ENCODE measurements at regions not wholly inside any gene's neighbourhood (a gene's known extent, or its start where the extent isn't known, plus 50 kb on each side); places are given as distances from the start of the nearest gene placed in this dataset.

DNA sequence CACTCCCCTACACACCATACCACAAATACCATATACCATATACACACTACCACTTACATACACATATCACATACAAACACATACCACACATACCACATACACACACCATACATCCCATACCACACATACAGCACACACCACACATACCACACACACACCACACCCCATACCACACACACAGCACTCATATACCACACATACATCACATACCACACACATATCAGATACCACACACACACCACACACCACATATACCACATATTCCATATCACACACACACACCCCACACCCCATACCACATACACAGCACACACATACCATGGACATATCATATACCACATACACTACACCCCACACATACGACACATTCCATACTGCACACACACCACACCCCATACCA is 276.6 kb downstream of the GADD45G start:
- no peak for DNase-seq (ENCODE audit: low spot score)

- no peak for DNase-seq (ENCODE audit: low spot score)
Observed at GRCh38 chr9:89882930-89883361, 278.1 kb downstream of the GADD45G start.

DNA sequence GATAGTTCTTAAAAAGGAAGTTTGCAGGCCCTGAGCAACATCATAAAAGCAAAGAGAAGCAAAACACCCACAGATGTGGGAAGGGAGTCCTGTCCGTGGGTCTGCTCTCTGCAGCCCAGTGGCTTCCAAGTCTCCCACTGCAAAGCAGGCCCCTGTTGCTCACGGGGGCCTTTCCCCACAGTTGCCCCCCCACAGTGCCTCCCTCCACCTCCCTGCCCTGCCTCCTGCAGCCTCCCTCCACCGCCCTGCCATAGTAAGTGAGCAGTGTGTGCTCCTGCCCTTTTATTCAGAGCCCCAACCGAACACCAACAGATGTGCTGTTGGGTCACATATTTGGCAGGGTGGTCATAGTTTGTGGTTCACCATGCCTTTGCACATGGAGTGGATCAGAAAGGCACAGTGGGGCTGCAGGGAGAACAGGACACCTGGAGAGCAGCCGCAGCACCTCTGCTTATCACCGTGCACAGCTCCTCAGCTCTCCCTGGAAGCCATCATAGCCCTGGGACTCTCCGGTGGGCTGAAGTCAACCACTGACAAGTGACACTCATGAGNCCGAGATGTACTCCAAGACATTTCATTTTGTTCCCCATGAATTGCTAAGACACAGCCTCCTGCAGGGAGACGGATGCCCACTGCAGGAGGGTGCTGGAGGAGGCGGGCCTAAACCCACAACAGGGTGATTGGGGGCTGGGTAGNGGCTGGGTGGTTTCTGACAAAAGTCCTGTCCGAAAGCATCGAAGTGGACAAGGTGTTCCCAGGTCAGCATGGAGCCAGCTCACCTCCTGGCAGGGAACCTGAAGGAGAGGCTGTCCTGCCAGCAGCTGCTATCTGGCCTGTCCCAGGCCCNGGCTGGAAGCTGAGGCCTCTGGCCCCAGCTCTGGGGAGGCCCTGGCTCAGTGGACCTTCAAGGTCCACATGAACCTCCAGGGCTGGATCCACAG is 278.9 kb downstream of the GADD45G start:
- DNase-seq (ENCODE audit: low spot score), result no peak

- no peak for DNase-seq (ENCODE audit: low spot score)
Observed at GRCh38 chr9:89884356-89885083, 279.7 kb downstream of the GADD45G start.

- no peak for DNase-seq (ENCODE audit: low spot score)
Observed at GRCh38 chr9:89885156-89885555, 280.3 kb downstream of the GADD45G start.

- no peak for DNase-seq (ENCODE audit: low spot score)
Observed at GRCh38 chr9:89886281-89886700, 281.5 kb downstream of the GADD45G start.

- DNase-seq (ENCODE audit: low spot score), result no peak
Observed at GRCh38 chr9:89887286-89887685, 282.5 kb downstream of the GADD45G start.

DNA sequence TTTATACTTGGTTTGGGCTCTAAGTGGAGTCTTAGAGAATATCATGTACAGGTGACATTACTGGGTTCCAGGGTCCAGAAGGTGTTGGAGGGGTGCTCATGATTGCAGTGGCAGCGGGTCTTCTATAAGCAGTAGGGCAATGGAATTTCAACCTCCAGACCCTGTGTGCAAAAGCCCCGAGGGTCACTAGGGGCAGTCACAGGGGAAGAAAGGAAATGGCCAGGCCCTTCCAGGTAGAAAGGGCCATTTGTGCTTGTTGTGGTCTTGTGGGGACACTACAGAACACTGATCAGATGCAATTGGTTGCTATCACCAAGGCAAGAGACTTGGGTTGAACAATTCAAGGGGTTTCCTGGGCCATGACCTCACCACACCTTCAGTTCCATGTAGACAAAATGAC is 283.4 kb downstream of the GADD45G start:
- no peak for DNase-seq (ENCODE audit: low spot score)

DNA sequence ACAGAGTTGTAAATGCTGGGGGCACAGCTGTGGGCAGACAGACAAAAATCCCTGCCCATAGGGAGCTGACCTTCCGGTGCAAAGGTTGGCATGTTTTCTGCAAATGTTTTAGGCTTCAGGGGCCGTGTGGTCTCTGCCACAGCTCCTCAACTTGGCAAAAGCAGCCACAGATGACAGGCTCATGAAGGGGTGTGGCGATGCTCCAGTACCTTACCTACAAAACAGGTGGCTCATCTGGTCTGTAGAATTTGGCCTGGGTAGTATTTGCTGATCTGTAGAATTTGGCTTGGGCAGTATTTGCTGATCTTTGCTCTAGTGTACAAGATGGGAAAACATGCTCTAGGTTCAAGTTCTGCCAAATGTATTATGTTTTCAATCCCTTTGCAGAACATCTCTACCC is 283.9 kb downstream of the GADD45G start:
- DNase-seq (ENCODE audit: low spot score), result no peak

DNA sequence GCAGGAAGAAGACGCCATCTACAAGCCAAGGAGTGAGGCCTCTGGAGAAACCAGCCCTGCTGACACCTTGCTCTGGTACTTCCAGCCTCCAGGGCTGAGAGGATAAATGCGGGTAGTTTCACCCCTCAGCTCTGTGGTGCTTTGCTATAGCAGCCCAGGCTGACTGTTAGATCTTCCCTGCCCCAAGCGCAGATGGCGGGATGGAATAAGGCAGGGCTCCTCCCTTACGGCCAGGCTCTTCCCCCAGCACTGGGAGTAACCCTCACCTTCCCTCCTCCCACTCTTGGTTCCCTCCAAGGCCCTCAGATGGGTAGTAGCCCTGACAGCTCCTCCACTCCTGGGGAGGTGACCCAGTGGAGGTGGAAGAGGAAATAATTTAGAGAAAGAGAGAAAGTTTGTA is 285.1 kb downstream of the GADD45G start:
- no peak for DNase-seq (ENCODE audit: low spot score)

DNA sequence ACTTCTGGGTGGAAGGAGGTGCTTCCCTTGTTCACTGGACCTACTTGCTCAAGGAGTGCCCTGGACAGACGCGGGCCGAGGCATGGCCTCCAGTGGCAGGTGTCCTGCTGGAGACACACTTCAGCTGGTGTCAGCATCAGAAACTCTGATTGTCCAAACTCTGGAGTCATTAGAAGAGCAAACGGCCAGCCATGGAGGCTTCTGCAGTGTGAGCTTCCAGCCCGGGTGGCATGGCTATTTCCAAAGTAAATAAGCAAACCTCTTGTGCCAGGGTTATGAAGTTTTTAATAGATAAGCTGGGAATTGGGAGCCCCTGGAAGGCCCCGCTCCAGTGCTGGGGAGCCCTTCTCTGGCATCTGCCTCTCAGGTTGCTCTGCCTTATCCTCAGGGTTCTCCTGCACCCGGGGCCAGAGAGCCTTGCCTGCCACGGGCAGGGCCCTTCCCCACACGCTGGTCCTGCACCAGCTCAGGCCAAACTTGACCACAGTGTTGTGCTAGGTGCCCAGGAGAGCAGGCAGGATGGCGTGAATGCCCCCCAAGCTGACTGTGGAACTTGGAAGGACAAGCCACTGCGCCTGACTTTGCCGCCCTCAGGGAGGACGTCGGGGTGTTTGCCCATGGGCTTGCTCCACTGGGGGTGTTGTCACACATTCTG is 285.6 kb downstream of the GADD45G start:
- no peak for DNase-seq (ENCODE audit: low spot score)

DNA sequence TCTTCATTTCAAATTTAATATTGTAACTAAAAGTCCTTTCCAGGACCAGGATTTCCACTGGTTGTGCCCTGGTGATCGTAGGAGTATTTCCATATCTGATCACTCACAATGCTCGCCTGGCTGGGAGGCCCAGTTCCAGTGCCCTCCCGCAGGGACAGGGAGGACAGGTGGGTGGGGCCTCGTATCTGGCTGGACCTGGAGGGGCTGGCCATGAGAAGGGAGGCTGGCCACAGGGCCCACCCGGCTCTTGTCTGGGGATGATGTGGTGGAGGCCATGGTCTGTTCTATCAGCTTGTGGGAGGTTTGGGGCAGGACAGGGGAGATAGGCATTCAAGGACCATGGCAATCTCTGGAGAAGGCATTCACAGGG is 286.4 kb downstream of the GADD45G start:
- no peak for DNase-seq (ENCODE audit: low spot score)

GRCh38 chr9:89891591-89892304 is 286.9 kb downstream of the GADD45G start:
- DNase-seq (ENCODE audit: low spot score), result no peak

GRCh38 chr9:89892920-89893319 is 288.1 kb downstream of the GADD45G start:
- DNase-seq (ENCODE audit: low spot score), result no peak

GRCh38 chr9:89893886-89894285 is 289.1 kb downstream of the GADD45G start:
- no peak for DNase-seq (ENCODE audit: low spot score)

DNA sequence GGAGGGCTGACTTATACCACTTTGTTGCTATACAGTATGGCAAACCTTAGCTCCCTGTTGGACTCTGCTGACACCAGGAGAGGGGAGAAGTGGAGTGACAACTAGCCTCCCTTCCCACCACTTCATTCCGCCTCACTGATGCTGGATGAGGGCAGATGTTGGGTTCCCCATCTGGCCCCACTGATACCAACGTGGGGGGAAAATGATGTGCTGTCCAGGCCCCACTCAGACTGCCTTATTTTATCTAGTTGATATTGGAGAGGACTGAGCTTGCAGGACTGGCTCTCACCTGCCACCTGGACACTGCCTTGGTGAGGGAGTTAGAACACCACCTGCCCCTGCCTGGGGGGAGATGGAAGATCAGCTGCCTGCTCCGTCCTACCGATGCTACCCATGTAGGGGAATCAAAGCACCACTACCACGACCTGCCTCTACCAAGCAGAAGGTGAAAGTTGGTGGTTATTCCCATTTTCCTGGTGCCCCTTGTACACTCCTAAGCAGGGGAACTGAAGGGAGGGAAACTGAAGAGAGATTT is 292.1 kb downstream of the GADD45G start:
- DNase-seq (ENCODE audit: low spot score), result no peak

- DNase-seq (ENCODE audit: low spot score), result no peak
Observed at GRCh38 chr9:89899573-89899972, 294.8 kb downstream of the GADD45G start.

GRCh38 chr9:89901920-89902319 is 297.1 kb downstream of the GADD45G start:
- no peak for DNase-seq (ENCODE audit: low spot score)

DNA sequence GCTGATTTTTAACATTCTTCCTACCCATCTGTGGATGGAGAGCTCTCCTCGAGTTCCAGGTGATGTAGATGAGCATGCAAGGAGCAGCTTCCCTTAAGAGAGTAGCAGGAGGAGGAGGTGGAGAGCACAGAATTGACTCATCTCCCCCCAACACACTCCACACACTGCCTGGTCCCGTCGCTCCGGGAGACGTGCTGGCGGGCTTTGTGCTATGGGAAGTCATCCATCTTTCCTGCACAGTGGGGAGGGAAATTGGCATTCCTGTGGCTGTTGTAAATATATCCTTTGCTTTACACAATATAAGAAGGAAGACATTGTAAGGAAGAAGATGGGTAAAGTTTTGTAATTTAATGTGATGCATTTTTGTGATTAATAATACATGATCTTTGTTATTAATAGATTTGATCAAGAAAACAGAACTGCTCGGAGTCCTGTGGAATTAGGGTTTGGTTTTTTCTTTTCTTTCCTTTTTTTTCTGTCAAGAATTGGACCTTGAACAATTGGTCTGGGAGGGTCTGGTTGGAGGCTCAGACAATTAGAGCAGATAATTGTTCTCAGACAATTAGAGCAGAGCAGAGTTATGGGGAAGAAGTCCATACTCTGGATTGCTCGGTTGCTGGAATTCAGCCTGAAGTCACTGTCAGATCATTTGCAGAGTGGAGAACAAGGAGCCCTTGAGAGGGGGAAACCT is 297.8 kb downstream of the GADD45G start:
- no peak for DNase-seq (ENCODE audit: low spot score)

DNA sequence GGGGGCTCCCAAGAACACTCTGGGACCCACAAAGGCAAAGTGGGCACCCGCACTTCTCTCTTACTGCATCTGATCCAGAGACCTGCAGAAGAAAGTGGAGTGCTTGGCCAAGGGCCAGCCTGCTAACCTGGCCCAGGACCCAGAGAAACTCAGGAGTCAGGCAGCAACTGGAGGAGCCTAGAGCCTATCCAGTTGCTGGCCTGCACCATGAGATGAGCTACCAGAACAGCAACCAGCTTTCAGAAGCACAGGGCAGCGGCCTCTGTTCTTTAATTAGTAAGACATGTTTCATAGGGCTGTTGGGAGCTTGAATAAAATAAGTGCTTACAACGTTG is 298.3 kb downstream of the GADD45G start:
- no peak for DNase-seq (ENCODE audit: low spot score)

DNA sequence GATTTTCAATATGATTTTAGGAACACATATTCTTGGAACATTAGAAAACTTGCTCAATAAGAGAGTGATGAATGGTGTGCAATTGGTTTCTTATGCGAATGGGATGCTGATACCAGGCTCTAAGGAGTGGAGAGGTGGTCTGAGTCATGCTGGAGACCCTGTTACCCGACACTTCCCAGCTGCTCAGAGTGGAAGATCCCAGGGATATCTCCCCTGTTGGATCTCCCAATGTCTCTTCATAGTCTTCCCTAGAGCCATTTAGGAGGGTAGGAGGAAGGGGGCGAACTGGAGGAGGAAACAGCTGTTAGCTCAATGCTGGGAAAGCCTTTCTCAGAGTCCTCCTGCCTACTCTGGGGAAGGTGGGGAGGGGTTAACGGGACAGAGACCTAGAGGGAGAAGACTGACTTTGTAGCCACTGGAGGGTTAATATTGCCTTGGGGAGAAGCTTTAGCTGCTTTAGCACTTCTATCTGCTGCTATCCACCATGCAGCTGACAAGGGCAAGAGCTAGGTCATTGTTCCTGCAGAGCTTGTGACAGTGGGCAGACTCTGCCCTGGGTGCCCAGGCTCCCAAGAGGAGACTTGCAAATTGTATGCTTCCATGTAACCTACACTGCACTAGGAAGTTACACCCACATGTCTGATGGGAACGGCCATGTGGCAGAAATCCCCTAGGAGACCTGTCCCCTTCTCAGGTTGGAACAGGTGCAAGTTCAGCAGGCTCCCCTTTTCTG is 301.0 kb downstream of the GADD45G start:
- DNase-seq (ENCODE audit: low spot score), result no peak
